Dermis microvascular lymphatic vessel endothelial cell (primary cell): ENCODE measurements at regions not wholly inside any gene's neighbourhood (a gene's known extent, or its start where the extent isn't known, plus 50 kb on each side); places are given as distances from the start of the nearest gene placed in this dataset.
"Not testable (repeated sequence)": the region's sequence is repeated elsewhere in the genome, so short reads cannot be mapped to it uniquely, and the experiment has no call there.

Experiments used
- DNase-seq, 2 donors: peaks; one replicate each; pipeline versions ENCODE4 v3.0.0 to v3.0.0-alpha.2; 2010; ENCODE audit warnings: low read depth in 2 of 2

DNA sequence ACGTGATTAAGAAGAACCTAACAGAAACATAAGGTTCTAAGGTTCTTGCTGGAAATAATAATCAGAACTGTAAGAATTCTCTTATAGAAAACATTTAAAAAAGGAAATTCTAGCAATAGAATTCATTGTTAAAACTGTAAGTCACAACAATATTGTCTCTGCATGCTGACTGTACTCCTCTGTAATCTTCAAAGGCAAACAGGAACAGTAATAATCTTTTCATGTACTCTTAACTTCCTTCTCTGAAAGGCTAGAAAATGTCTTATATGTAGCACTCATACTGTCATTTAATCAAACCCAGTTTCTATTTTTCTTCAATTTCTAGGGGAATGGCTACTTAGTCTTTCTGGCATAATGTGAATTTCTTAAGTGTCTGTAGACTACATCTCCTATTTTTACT, 103.5 kb upstream of the AGAP9 start:
- DNase-seq, result not testable (repeated sequence)

DNA sequence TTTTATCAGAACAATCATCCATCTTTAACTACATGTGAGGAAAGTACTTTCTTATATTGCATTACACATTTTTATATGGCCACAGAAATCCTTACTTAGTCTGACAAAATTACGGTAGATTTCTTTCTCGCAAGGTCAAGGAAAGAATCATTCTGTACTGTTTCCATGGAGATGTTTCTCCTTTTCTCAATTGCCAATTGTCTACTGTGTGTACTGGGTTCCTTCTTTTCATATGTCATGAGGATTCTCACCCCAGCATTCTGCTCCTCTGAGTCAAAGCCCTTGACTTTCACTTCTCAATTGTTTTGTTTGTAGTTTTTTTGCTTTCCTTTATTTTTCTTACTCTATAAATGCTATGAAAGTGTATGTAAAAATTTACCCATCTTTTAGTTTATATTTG, 99.3 kb upstream of the AGAP9 start:
- DNase-seq, result not testable (repeated sequence)

DNA sequence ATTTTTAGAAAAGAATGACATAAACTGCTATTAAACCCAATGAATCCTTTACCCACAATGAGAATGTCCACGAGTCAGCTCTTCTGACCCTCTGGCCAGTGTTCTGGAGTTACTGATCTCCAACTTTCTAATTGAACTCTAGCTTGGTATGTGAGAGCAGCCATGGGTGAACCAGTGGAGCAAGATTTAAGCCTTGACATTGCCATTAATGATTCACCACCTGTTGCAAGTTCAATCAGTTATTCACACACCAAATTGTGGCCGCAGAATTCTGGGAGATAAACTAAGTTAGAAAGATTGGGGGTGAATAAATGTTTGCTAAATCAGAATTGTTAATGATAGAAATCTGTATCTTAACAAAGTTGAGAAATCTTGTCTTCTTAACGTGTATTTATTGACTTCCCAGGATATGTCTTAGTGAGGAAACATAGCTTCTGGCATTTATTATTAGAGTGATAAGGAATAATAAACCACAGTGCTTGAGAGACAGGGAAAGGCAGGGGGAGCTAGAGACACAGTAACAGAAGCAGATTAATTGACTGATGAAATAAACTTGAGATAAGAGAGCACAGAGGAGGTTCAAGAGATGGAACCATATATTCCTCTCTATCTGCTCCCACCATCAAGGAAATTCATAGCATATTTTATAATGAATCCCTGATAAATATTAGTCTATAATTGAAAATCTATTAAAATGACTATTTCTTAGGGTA, 96.0 kb upstream of the AGAP9 start:
- DNase-seq, result not testable (repeated sequence)

DNA sequence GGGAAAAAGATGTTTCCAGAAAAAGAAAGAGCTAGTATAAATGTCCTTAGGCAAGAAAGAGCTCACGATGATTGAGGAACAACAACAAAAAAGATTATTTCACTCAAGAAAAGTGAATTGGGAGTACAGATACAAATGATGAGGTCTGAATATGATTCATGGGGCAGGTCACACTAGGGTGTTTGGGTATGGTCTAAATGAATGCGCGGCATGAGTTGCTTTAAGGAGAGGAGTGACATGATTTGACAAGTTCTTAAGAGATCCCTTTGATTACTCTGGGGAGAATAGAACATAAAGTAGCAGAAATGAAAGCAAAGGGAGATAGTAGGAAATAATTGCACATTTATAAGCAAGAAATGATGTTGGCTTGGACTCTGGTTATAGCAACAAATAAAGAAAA, 85.9 kb upstream of the AGAP9 start:
- DNase-seq, result not testable (repeated sequence)

DNA sequence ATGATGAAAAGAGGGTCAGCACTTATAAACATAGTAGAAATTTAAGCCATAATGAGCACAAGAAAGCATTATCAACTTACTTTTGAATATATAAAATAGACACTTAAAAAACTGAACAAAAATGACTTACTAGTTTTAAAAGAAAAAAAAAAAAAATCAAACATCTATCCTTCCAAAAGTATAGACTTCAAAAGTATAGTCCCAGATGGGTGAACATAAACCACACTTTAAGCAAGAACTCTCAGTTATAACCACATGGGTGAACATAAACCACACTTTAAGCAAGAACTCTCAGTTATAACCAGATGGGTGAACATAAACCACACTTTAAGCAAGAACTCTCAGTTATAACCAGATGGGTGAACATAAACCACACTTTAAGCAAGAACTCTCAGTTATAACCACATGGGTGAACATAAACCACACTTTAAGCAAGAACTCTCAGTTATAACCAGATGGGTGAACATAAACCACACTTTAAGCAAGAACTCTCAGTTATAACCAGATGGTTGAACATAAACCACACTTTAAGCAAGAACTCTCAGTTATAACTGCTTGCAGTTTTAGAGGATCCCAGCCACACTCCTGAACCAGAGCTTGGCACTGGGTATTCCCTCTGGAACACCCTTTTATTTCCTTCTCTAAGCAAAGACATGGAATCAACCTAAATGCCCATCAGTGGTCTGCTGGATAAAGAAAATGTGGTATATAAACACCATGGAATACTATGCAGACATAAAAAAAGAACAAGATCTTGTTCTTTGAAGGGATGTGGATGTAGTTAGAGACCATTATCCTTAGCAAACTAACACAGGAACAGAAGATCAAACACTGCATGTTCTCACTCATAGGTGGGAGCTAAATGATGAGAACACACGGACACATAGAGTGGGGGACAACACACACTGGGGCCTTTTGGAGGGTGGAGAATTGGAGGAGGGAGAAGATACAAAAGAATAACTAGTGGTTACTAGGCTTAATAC, 82.6 kb upstream of the AGAP9 start:
- DNase-seq, result not testable (repeated sequence)

DNA sequence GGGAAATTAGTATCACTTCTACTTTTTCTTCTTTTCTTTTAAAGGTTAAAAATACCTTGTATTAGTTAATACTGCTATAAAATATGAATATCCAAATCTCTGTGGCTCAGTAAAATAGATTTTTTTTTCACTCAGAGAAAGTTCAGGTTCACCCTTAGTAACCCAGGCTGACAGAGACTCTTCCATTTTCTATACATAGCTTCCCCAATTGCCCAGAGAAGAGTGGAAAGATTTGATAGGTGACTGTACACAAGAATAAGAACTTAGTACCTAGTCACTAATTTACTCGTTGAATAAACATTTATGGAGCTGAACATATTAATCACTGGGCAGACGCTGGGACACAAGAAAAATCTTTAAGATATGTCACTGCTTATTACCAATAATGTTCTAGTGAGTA, 77.2 kb upstream of the AGAP9 start:
- not testable (repeated sequence) for DNase-seq

DNA sequence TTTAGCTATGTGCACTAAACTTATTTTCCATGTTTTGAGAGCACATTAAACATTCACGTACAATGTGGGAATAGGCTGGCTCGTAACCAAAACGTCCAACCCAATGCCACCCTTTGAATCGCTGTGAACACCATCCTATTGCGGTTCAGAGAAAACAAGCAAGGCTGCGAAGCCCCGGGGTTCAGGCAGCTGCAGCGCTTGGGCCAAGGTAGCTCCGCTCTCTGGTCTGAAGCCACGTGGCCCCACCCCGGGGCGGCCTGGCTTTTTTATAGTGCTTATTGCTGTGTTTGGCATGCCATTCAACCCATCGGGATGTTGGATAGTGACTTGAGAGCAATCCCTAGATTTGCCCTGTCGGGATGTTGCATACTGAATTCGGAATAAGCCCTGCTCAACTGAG, 76.7 kb upstream of the AGAP9 start:
- DNase-seq, result not testable (repeated sequence)

DNA sequence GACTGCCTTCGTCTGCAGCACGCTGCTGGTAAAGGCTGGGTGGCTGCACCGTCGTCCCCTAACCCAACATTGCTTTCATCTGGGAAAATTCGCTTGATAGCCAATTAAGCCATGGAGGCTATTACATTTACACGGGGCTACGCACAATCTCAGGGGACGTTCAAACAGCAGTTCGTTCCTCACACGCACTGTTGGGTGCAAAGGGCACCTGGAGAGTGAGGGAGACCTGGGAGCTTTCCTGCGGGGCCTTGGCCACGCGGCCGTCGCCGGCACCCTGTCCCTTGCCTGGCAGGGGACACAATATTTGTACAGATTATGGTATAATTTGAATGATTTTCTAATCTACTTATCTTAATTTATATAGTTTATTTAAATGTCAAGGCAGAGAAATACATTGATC, 76.2 kb upstream of the AGAP9 start:
- DNase-seq, result not testable (repeated sequence)

DNA sequence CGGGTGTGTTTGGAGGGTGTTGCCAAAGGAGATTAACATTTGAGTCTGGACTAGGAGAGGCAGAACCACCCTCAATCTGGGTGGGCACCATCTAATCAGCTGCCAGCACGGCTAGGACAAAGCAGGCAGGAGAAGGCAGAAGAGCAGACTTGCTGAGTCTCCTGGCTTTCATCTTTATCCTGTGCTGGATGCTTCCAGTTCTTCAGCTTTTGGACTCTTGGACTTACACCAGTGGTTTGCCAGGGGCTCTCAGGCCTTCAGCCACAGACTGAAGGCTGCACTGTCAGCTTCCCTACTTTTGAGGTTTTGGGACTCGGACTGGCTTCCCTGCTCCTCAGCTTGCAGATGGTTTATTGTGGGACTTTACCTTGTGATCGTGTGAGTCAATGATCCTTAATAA, 70.4 kb upstream of the AGAP9 start:
- DNase-seq, result not testable (repeated sequence)

DNA sequence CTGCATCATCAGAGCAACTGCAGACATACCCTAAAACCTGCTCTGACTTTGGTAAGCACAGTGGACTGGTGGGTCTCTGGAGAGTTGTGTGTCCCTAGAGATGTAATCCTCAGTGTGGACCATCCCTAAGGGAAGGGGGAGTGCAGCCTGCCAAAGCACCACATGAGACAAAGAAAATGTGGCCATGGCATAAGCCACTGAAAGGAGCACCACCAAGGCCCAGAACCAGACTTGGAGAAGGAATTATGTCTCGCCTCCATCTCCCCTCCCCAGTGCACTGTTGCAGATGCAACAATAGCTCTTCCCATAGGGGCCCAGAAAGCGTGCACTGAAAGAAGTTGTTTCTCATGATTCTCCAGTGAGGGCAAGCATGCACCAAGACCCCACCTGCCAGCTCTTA, 69.7 kb upstream of the AGAP9 start:
- not testable (repeated sequence) for DNase-seq

DNA sequence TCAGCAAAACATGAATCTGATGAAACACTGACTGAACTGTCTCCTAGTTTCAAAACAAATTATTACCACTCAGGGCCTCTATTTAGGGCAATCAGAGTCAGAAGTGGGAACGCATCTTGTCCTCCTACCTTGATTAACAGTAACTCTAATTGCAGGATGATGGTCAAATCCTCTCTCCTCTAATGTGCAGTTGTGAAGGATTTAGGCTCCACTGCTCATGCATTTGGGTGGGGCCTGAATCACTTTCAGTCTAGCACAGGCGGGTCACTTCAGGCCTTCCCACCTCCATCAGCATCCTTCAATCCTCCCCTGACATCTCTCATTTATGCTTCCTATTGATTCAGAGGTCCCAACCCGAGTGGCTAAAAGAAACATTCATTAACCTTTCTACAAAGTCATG, 67.5 kb upstream of the AGAP9 start:
- DNase-seq, result not testable (repeated sequence)

DNA sequence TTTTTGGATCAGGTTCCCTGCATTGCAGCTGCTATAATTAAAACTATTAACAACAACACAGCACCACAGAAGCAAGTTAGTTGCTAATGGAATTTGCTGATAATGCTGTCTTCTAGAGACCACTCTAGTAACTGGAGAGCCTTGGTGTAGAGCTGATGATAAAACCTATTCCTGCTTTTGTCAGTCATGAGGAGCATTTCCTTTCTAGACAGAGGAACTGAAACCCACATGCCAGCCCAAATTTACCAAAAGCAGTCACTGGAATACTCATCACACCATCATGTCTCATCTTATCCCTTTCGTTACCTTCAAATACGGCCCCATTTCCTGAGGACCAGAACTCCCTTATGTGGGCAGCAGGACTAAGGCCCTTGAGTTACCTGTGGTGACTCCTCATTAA, 67.1 kb upstream of the AGAP9 start:
- DNase-seq, result not testable (repeated sequence)

DNA sequence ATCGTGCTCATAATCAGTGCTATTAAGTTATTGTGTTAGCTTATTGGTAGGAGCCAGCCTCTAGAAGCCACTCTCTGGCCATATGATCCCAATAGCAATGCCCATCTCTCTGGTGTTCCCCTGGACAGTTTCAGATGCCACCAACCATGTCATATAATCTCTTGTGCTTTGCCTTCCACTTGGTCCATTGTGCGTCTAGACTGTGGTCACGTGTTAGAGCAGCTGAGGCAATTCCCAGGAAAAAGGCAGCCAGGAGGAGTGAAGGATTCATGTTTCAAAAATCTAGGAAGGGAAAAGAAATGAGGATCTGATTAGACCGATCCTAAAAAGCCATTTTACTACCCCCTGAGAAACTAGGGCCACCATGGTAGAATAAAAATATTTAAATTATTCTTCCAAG, 58.6 kb upstream of the AGAP9 start:
- DNase-seq, result not testable (repeated sequence)

DNA sequence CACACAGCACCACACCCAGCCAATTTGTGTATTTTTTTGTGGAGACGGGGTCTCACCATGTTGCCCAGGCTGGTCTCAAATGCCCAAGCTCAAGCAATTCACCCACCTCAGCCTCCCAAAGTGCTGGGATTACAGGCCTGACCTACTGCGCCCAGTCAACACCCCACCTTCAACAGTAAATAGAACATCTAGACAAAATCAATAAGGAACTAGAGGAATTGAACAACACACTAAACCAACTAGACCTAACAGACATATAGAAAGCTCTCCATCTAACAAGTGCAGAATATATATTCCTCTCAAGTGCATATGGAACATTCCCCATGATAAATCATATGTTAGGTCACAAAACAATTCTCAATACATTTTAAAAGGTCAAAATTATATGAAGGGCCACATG, 56.6 kb upstream of the AGAP9 start:
- not testable (repeated sequence) for DNase-seq

DNA sequence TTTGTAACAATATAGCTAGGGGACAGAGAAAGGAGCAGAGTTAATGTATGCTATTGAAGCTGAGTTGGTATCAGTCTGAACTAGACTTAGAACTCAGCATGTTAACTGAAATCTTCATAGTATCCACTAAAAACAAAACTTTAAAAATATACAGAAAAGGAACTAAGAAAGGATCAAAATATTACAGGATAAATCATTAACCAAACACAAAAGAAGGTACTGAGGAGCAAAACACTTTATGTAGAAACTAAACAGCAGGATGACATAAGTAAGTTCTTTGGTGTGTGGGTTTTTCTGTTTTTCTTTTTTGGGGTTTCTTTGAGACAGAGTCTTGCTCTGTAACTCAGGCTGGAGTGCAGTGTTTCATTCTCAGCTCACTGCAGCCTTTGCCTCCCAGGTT, 55.1 kb upstream of the AGAP9 start:
- DNase-seq, result not testable (repeated sequence)
